ENCODE measurements at regions not wholly inside any gene's neighbourhood (a gene's known extent, or its start where the extent isn't known, plus 50 kb on each side); places are given as distances from the start of the nearest gene placed in this dataset.

GRCh38 chr9:129382281-129383018, 204.4 kb upstream of the IER5L start:
- DNase-seq (ENCODE audit: extremely low spot score), result peak; percentile 20
- CTCF ChIA-PET, result interaction anchor here (0.8 to 2.3 kb wide), 6 partner anchors 8 to 244 kb away, joined by 3 to 7 read pairs (median 3); no protein-coding TSS in a partner anchor
- TF ChIP-seq, protein P1, sequence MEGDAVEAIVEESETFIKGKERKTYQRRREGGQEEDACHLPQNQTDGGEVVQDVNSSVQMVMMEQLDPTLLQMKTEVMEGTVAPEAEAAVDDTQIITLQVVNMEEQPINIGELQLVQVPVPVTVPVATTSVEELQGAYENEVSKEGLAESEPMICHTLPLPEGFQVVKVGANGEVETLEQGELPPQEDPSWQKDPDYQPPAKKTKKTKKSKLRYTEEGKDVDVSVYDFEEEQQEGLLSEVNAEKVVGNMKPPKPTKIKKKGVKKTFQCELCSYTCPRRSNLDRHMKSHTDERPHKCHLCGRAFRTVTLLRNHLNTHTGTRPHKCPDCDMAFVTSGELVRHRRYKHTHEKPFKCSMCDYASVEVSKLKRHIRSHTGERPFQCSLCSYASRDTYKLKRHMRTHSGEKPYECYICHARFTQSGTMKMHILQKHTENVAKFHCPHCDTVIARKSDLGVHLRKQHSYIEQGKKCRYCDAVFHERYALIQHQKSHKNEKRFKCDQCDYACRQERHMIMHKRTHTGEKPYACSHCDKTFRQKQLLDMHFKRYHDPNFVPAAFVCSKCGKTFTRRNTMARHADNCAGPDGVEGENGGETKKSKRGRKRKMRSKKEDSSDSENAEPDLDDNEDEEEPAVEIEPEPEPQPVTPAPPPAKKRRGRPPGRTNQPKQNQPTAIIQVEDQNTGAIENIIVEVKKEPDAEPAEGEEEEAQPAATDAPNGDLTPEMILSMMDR (IDR thresholded peaks at IDR 0.05; ENCODE audit: control extremely low read depth, extremely low read depth, low read depth, missing control alignments), result no peak
- POLR2A ChIA-PET, result interaction anchor here (0.6 kb wide), 1 partner anchor 146 kb away, joined by 6 read pairs; no protein-coding TSS in a partner anchor

DNA sequence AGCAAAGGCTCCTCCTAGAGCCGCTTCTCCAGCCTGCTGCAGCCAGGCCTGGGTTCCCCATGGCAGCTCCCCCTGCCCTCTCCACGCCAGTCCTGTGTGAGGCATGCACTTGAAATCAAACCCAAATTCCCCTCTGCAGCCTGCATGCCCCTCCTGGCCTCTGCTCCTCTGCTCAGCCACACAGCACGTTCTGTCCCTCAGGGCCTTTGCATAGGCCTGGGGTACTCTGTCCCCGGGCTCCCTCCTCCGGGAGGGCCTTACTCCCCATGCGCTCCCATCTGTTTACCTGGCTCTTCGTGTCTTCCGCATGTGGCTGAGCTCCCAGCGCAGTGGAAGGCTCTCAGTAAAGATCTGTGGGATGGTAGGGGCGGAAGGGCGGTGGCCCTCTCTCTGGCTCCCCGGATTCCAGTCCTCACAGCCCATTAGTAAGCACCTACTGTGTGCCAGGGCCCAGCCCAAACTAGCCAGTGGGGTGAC, 203.5 kb upstream of the IER5L start:
- no peak for DNase-seq (ENCODE audit: extremely low spot score)
- TF ChIP-seq, protein P1 (IDR thresholded peaks at IDR 0.05; ENCODE audit: control extremely low read depth, extremely low read depth, low read depth, missing control alignments), result no peak
- ChIA-PET CTCF (interaction anchor here (1.1 to 1.5 kb wide), 2 partner anchors 9 to 208 kb away, joined by 3 read pairs; no protein-coding TSS in a partner anchor), POLR2A (no interaction called here)

DNA sequence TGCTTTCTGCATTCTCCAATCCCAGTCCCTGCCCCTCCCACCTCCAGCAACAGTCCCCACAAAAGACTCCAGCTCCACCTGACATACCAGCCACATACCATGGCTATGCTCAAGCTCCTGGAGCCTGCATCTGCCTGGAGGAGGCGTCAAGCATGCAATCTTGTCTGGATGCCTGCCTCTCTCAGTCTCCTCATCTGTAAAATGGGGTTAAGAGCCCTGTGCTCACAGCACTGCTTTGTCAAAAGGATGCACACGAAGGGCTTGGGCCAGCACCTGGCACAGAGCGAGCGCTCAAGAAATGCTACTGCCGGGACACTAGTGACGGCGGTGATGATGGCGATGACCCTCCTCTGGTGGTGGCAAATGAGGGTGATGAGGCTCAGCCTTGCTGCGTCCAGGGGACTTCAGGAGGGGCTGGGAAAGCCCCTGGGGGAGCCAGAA, 202.9 kb upstream of the IER5L start:
- ChIA-PET POLR2A (no interaction called here), CTCF (interaction anchor here (1.1 to 1.5 kb wide), 2 partner anchors 9 to 207 kb away, joined by 3 read pairs; no protein-coding TSS in a partner anchor)
- DNase-seq (ENCODE audit: extremely low spot score), result no peak
- TF ChIP-seq, protein P1 (IDR thresholded peaks at IDR 0.05; ENCODE audit: control extremely low read depth, extremely low read depth, low read depth, missing control alignments), result no peak

DNA sequence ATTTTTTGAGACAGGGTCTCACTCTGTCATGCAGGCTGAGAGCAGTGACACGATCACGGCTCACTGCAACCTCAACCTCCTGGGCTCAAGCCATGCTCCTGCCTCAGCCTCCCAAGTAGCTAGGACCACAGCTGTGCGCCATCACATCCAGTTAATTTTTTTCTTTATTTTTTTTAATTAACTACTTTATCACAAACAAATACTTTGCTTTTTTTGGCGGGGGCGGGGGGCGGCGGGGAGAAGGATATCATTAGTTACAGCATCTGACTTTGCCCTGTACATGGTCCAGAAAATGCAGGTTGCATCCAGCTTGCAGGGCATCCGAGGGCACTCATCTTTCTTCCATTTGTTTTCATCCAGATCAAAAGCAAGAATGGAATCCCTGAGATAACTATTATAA, 201.8 kb upstream of the IER5L start:
- CTCF ChIA-PET, result no interaction called here
- POLR2A ChIA-PET, result no interaction called here
- no peak for DNase-seq (ENCODE audit: extremely low spot score)
- TF ChIP-seq, protein P1 (IDR thresholded peaks at IDR 0.05; ENCODE audit: control extremely low read depth, extremely low read depth, low read depth, missing control alignments), result no peak

- ChIA-PET CTCF (no interaction called here), POLR2A (no interaction called here)
- TF ChIP-seq, protein P1 (IDR thresholded peaks at IDR 0.05; ENCODE audit: control extremely low read depth, extremely low read depth, low read depth, missing control alignments), result no peak
- DNase-seq (ENCODE audit: extremely low spot score), result no peak
Measured at GRCh38 chr9:129379181-129379836, 201.2 kb upstream of the IER5L start.

DNA sequence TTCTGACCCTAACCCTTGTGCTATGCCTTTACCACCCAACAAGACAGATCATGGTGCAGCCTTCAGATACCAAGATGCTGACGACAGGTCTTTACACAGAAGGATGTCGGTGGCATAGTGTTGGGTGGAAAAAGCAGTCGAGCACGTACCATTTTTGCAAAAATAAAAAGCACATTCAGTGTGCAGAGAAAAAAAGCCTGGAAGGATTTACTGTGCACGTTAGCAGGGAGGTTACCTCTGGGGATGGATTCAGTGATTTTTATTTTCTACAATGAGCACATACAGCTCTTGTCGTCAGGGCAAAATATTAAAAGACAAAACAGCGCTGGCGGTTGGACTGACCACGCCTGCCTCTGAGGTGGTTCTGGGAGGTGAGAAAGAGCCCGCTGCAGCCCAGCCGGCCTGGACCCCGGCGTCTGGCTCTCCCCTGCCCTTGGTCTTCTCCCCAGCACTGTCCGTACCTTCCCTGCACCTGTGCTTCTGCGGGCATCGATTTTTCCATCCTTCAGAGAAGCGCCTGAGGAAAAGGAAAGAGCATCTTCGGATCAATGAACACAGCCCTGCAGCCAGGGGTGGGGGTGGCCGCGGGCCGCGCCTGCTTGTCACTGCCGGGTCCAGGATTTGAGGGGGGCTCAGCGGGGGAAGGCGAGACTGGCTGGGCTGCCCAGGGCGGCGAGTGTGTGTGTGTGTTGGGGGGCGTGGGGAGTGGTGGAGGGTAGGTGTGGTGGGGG, 200.0 kb upstream of the IER5L start:
- POLR2A ChIA-PET, result no interaction called here
- CTCF ChIA-PET, result no interaction called here
- no peak for DNase-seq (ENCODE audit: extremely low spot score)
- TF ChIP-seq, protein P1 (IDR thresholded peaks at IDR 0.05; ENCODE audit: control extremely low read depth, extremely low read depth, low read depth, missing control alignments), result no peak
